Karpas-422 (cell line): ENCODE measurements at regions not wholly inside any gene's neighbourhood (a gene's known extent, or its start where the extent isn't known, plus 50 kb on each side); places are given as distances from the start of the nearest gene placed in this dataset.
"Not testable (repeated sequence)": the region's sequence is repeated elsewhere in the genome, so short reads cannot be mapped to it uniquely, and the experiment has no call there.

Experiments used
- DNase-seq: peaks from one replicate; pipeline ENCODE4 v3.0.0-alpha.2; 2015
- H2AFZ ChIP-seq: fragments of 200-600 bp; sonication (generic); 2 replicates; pipeline ENCODE4 v1.6.1; 2014; ENCODE audit warnings: antibody characterized with exemption, low read length, mixed read lengths
- H3K27ac ChIP-seq: fragments of 200-600 bp; sonication (generic); 2 replicates; pipeline ENCODE4 v1.5.1; 2014; ENCODE audit warnings: mild to moderate bottlenecking, low read length, moderate library complexity
- H3K27me3 ChIP-seq: fragments of 200-600 bp; sonication (generic); 2 replicates; pipeline ENCODE4 v1.6.1; 2014; ENCODE audit warnings: low read length, mixed read lengths
- H3K36me3 ChIP-seq: fragments of 200-600 bp; sonication (generic); 2 replicates; pipeline ENCODE4 v1.6.1; 2014; ENCODE audit warnings: low read length, mixed read lengths; ENCODE audit not compliant: insufficient read depth
- H3K4me1 ChIP-seq: fragments of 200-600 bp; sonication (generic); 2 replicates; pipeline ENCODE4 v1.6.1; 2014; ENCODE audit warnings: mild to moderate bottlenecking, low read length, mixed read lengths
- H3K4me2 ChIP-seq: fragments of 200-600 bp; sonication (generic); 2 replicates; pipeline ENCODE4 v1.6.1; 2014; ENCODE audit warnings: low read length, low read depth, mild to moderate bottlenecking; ENCODE audit not compliant: poor library complexity, severe bottlenecking
- H3K4me3 ChIP-seq: fragments of 200-600 bp; sonication (generic); 2 replicates; pipeline ENCODE4 v1.5.1; 2014; ENCODE audit warnings: mild to moderate bottlenecking, antibody characterized with exemption, low read length, mixed read lengths
- H3K79me2 ChIP-seq: fragments of 200-600 bp; sonication (generic); 2 replicates; pipeline ENCODE4 v1.6.1; 2014; ENCODE audit warnings: mild to moderate bottlenecking, low read length, mixed read lengths
- H3K9ac ChIP-seq: fragments of 200-600 bp; sonication (generic); 2 replicates; pipeline ENCODE4 v1.6.0; 2014; ENCODE audit warnings: low read length
- H3K9me2 ChIP-seq: fragments of 200-600 bp; sonication (generic), shearing (Covaris generic); replicated peaks from 2 replicates; pipeline ENCODE4 v1.6.0; 2014; ENCODE audit warnings: mild to moderate bottlenecking, low read length, moderate library complexity; ENCODE audit not compliant: insufficient read depth
- H3K9me3 ChIP-seq: fragments of 300-700, 200-600 bp; sonication (generic); 2 replicates; pipeline ENCODE4 v1.6.1; 2014; ENCODE audit warnings: low read length, mixed read lengths
- H4K20me1 ChIP-seq: fragments of 200-600 bp; sonication (generic); 2 replicates; pipeline ENCODE4 v1.6.1; 2014; ENCODE audit warnings: mild to moderate bottlenecking, antibody characterized with exemption, low read length, low read depth; ENCODE audit not compliant: insufficient read depth

DNA sequence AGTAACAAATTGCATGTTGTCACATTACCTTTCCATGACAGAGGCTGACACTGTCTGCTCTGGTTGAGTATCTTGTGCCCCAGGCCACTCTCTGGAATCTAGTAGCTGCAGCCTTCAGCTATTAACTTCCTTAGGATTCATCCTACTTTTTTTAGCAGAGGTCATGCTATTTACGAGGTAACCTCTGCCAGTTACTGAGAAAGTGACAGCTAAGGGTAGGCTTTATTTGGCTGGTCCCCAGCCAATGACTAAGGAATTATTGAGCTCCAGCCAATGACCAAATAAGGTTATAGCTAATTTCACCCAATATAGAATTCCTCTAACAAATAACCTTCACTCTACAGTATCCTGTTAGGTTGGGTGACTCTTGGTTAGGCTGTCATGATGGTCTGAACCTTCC is 1361.7 kb downstream of the XPNPEP1 start:
- Histone ChIP-seq H2AFZ (no peak overlapping the region), H3K9me2 (no peaks in the 10 kb centered on the region), H3K27me3 (no peaks in the 10 kb centered on the region), H3K27ac (no peak overlapping the region), H3K4me3 (no peak overlapping the region), H4K20me1 (no peaks in the 10 kb centered on the region), H3K36me3 (no peaks in the 10 kb centered on the region), H3K4me1 (no peaks in the 10 kb centered on the region), H3K79me2 (no peaks in the 10 kb centered on the region), H3K9me3 (peaks cover 16% of the 10 kb centered on the region), H3K4me2 (no peak overlapping the region), H3K9ac (no peak overlapping the region)
- no peak for DNase-seq

DNA sequence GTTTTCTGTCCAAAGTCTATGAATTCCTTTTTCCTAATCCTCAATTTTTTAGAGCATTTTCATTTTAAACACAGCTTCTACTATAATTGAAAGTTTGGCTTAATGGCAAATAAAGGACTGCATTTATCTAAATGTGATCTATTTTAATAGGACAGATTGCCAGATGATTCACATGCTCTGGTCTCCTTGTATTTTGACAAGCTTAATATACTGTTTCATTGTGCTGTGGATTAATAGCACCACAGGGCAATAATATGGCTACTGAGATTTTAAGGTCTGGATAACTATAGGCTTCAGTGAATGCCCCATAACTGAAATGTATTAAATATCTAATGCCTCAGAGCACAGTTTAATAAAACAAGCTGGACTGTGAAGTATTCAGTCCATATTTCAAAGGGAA is 1362.8 kb downstream of the XPNPEP1 start:
- H3K27me3 ChIP-seq: no peaks in the 10 kb centered on the region
- H2AFZ ChIP-seq: no peak overlapping the region
- H4K20me1 ChIP-seq: no peaks in the 10 kb centered on the region
- no peaks in the 10 kb centered on the region for H3K79me2 ChIP-seq
- DNase-seq: no peak
- H3K4me2 ChIP-seq: no peak overlapping the region
- no peaks in the 10 kb centered on the region for H3K4me1 ChIP-seq
- no peak overlapping the region for H3K9ac ChIP-seq
- H3K27ac ChIP-seq: no peak overlapping the region
- no peaks in the 10 kb centered on the region for H3K9me2 ChIP-seq
- no peaks in the 10 kb centered on the region for H3K36me3 ChIP-seq
- peaks cover 16% of the 10 kb centered on the region for H3K9me3 ChIP-seq
- no peak overlapping the region for H3K4me3 ChIP-seq

DNA sequence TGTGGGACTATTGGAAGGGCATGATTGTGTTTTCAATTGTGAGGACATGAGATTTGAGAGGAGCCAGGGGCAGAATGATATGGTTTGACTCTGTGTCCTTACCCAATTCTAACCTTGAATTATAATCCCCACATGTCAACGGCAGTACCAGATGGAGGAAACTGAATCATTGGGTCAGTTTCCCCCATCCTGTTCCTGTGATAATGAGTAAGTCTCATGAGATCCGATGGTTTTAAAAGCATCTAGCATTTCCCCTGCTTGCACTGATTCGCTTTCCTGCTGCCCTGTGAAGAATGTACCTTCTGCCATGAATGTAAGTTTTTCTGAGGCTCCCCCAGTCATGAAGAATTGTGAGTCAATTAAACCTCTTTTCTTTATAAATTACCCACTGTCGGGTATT is 1367.1 kb downstream of the XPNPEP1 start:
- Histone ChIP-seq H3K9me2 (no peaks in the 10 kb centered on the region), H3K4me1 (no peaks in the 10 kb centered on the region)

DNA sequence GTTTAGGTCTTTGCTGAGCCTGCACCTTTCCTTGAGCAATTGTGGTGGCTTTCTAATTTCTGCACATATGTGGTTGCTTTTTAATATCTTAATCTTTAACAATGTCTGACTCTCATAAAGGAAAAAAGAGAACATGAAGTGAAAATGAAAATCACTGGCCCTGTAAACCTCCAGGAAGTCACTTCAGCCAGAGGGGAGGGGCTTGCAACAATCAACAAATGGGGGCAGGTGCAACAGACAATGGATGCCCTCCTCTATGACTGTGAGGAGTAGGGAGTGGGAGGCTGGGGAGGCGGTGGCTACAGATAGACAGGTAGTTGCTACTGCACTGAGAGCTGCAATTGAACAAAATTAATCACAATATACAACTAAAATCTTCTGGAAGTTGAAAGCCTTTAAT is 1377.4 kb downstream of the XPNPEP1 start:
- H3K4me3 ChIP-seq: no peak overlapping the region

More for the DNA sequence above, 1367.1 kb downstream of the XPNPEP1 start:
- Histone ChIP-seq H3K4me2 (no peak overlapping the region), H3K9me3 (peaks cover 5% of the 10 kb centered on the region), H2AFZ (no peak overlapping the region), H3K79me2 (no peaks in the 10 kb centered on the region), H3K36me3 (no peaks in the 10 kb centered on the region), H3K27ac (no peak overlapping the region), H3K27me3 (no peaks in the 10 kb centered on the region), H3K9ac (no peak overlapping the region), H3K4me3 (no peak overlapping the region), H4K20me1 (no peaks in the 10 kb centered on the region)
- DNase-seq: no peak

DNA sequence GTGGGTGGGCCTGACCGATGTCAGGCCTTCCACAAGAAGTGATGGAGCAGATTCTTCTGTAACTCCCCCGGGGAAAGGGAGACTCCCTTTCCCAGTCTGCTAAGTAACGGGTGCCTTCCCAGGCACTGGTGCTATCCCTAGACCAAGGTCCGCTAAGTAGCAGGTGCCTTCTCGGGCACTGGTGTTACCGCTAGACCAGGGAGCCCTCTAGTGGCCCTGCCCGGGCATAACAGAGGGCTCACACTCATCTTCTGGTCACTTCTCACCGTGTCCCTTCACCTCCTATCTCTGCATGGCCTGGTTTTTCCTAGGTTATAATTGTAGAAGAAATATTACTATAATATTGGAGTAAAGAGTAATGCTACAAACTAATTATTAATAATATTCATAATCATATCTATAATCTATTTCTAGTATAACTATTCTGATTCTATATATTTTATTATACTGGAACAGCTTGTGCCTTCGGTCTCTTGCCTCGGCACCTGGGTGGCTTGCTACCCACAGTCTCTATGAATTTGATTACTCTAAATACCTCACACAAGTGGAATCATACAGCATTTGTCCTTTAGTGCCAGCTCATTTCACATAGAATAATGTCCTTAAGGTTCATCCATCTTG is 1378.7 kb downstream of the XPNPEP1 start:
- Histone ChIP-seq H3K4me3 (no peak overlapping the region), H3K36me3 (no peaks in the 10 kb centered on the region), H3K27me3 (no peaks in the 10 kb centered on the region), H2AFZ (no peak overlapping the region), H3K4me2 (no peak overlapping the region), H3K9me3 (peaks cover 3% of the 10 kb centered on the region; the same call in 1 of the 2 replicates), H3K9ac (no peak overlapping the region), H3K79me2 (no peaks in the 10 kb centered on the region), H4K20me1 (no peaks in the 10 kb centered on the region), H3K27ac (no peak overlapping the region), H3K9me2 (no peaks in the 10 kb centered on the region), H3K4me1 (no peaks in the 10 kb centered on the region)
- DNase-seq: peak; percentile 78

More for the DNA sequence above, 1377.4 kb downstream of the XPNPEP1 start:
- Histone ChIP-seq H3K9me3 (peaks cover 3% of the 10 kb centered on the region; the same call in 1 of the 2 replicates), H2AFZ (no peak overlapping the region), H3K9me2 (no peaks in the 10 kb centered on the region), H3K4me1 (no peaks in the 10 kb centered on the region), H3K9ac (no peak overlapping the region), H3K27me3 (no peaks in the 10 kb centered on the region), H3K79me2 (no peaks in the 10 kb centered on the region), H3K4me2 (no peak overlapping the region), H3K27ac (no peak overlapping the region), H3K36me3 (no peaks in the 10 kb centered on the region), H4K20me1 (no peaks in the 10 kb centered on the region)
- DNase-seq: no peak

DNA sequence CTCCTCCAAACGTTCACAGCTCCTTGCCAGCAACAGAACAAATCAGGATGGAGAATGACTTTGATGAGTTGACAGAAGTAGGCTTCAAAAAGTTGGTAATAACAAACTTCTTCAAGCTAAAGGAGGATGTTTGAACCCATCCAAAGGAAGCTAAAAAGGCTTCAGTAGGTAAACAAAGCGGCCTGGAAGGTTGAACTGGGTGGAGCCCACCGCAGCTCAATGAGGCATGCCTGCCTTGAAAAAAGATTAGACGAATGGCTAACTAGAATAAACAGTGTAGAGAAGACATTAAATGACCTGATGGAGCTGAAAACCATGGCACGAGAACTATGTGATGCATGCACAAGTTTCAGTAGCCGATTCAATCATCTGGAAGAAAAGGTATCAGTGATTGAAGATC is 1369.0 kb upstream of the SORCS1 start:
- not testable (repeated sequence) for H3K4me3 ChIP-seq, H3K9me2 ChIP-seq, H4K20me1 ChIP-seq, H3K9me3 ChIP-seq, H3K4me1 ChIP-seq, H3K9ac ChIP-seq, H3K4me2 ChIP-seq, H3K36me3 ChIP-seq, H3K27me3 ChIP-seq, H3K27ac ChIP-seq, DNase-seq, H3K79me2 ChIP-seq, H2AFZ ChIP-seq

DNA sequence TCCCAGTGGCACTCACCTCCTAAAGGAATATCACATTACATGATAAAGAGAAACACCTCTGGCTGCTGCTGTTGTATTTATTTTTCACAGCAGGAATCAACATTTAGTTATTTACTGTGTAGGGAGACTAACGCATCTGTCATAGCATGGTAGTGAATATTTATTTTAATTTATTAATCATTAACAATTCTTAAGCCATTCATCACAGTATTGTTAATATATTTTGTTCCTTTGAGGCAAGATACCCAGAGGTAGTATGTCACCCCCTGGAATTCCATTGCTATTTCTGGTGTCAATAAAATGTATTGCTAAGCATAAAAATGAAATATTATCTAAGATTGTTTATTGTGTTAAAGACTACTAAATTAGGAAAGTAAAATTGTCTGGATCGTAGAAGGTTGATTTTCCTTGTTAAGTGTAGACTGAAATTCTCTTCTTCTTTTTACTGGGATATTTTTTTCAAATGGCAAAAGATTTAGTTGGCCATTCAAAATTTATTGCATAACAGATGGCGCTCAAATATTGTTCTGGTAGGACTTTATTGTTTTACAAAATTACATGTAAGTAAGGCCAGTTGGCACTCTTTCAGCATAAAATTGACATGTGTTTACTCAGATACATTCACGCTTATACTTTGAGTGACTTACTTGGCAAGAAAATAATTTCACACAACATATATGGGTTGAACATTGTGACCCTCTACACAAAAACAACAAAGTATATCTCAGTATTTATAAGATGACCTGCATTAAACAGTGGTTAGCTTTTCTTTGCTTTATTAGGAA is 1358.7 kb upstream of the SORCS1 start:
- H3K79me2 ChIP-seq: no peaks in the 10 kb centered on the region
- H3K4me2 ChIP-seq: no peak overlapping the region

DNA sequence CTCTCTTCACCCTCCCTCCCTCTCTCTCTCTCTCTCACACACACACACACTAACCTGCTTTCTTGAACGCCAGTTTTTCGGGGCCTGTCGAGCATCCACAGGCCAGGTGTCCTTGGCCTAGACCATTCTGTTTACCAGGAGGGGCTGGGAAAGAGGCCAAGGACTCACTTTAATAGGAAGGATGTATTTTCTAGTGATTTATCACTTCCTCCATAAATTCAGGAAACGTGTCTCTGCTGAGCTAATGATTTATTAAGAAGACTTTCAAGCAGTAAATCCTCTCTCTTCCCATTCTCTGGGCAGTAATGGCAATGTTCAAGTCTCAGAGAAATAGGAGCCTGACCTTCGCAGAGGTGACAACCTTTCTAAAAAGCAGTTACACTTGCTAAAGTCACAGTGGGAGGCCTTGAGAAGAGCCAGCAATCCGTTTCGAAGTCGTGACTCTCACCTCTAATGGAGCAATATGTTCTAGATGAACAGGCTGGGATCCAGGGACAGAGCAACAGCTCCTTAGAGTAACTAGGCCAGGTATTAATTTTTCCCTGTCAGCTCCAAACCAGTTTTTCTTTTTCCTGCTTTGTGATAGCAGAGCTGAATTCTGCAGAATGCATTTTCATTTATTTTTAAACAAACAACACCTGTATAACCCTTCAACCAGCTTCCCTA is 1357.5 kb upstream of the SORCS1 start:
- H3K4me3 ChIP-seq: no peak overlapping the region
- H3K36me3 ChIP-seq: no peaks in the 10 kb centered on the region

More for the DNA sequence above, 1358.7 kb upstream of the SORCS1 start:
- H3K27me3 ChIP-seq: no peaks in the 10 kb centered on the region
- H2AFZ ChIP-seq: no peak overlapping the region
- DNase-seq: no peak
- H3K9me3 ChIP-seq: peaks cover 36% of the 10 kb centered on the region
- H3K9ac ChIP-seq: no peak overlapping the region
- H3K36me3 ChIP-seq: no peaks in the 10 kb centered on the region
- no peaks in the 10 kb centered on the region for H3K9me2 ChIP-seq
- H3K27ac ChIP-seq: no peak overlapping the region
- no peaks in the 10 kb centered on the region for H3K4me1 ChIP-seq
- no peaks in the 10 kb centered on the region for H4K20me1 ChIP-seq
- no peak overlapping the region for H3K4me3 ChIP-seq

More for the DNA sequence above, 1357.5 kb upstream of the SORCS1 start:
- no peak overlapping the region for H3K9ac ChIP-seq
- peaks cover 44% of the 10 kb centered on the region for H3K9me3 ChIP-seq
- H3K4me2 ChIP-seq: no peak overlapping the region
- no peak overlapping the region for H3K27ac ChIP-seq
- no peaks in the 10 kb centered on the region for H3K27me3 ChIP-seq
- no peak overlapping the region for H2AFZ ChIP-seq
- no peaks in the 10 kb centered on the region for H4K20me1 ChIP-seq
- H3K4me1 ChIP-seq: no peaks in the 10 kb centered on the region
- no peak for DNase-seq
- H3K79me2 ChIP-seq: no peaks in the 10 kb centered on the region
- no peaks in the 10 kb centered on the region for H3K9me2 ChIP-seq
